ENCODE measurements at regions not wholly inside any gene's neighbourhood (a gene's known extent, or its start where the extent isn't known, plus 50 kb on each side); places are given as distances from the start of the nearest gene placed in this dataset.

DNA sequence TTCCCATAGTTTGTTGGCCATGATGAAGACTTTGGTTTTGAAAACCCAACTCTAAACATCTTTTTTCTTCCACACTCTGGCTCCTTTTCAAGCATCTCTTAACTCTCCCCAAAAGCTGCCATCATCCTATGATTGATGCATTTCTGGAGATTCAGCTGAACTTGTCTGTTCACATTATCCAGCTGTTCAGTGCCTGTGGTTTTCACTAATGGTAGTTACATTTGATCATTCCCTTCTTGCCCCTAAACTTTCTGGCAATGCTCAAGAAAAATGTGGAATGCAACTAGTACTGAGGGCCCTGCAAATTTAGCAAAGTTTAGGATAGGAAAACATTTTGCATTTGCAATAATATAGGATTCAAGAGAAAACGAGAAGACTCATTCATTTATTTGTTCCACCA, 267.5 kb downstream of the ENC1 start:
- ChIA-PET CTCF (no interaction called here), POLR2A (ENCODE audit: low non-redundant PET) (no interaction called here)
- intact Hi-C loops (cut with micrococcal nuclease; ENCODE audit: unreplicated experiment): no loop called here

DNA sequence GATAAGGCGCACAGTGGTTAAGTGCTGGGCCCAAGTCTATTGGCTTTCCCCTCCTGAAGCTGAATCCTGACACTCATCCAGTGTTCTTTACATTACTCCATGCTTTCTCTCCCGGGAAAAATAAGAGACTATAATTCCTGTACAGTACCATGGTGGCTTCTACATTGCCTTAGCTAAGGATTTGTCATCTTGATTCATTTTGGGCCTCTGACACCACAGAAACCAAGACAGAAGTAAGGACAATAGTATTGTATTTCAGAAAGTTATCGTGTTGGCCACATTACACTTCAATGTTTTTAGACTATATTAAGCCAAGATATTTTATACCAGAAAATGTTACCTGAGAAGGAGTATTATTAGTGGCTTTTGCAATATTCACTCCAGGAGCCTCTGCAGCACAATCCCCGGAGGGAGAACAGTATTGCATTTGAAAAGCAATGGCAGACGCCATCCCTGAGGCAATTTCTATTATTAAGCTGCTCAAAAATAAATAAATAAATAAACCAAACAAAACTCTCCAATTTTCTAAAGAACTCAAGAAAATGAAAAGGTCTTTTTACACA, 267.9 kb downstream of the ENC1 start:
- no peaks in the 10 kb centered on the region for H3K36me3 ChIP-seq (ENCODE audit: insufficient read depth, low read length, poor library complexity, severe bottlenecking)
- no peaks in the 10 kb centered on the region for H3K9me3 ChIP-seq (ENCODE audit: low read depth, low read length, poor library complexity, severe bottlenecking)
- no TSS peak for BruUV-seq (replicated peaks)
- CTCF ChIA-PET: no interaction called here
- H3K4me1 ChIP-seq (ENCODE audit: insufficient read depth, low read length, poor library complexity, severe bottlenecking): peaks cover 3% of the 10 kb centered on the region
- no peak for TF ChIP-seq EZH2 (IDR thresholded peaks at IDR 0.05; ENCODE audit: borderline replicate concordance, low read depth, low read length, poor library complexity, severe bottlenecking)
- TF ChIP-seq, protein P1, sequence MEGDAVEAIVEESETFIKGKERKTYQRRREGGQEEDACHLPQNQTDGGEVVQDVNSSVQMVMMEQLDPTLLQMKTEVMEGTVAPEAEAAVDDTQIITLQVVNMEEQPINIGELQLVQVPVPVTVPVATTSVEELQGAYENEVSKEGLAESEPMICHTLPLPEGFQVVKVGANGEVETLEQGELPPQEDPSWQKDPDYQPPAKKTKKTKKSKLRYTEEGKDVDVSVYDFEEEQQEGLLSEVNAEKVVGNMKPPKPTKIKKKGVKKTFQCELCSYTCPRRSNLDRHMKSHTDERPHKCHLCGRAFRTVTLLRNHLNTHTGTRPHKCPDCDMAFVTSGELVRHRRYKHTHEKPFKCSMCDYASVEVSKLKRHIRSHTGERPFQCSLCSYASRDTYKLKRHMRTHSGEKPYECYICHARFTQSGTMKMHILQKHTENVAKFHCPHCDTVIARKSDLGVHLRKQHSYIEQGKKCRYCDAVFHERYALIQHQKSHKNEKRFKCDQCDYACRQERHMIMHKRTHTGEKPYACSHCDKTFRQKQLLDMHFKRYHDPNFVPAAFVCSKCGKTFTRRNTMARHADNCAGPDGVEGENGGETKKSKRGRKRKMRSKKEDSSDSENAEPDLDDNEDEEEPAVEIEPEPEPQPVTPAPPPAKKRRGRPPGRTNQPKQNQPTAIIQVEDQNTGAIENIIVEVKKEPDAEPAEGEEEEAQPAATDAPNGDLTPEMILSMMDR (conservative IDR thresholded peaks at IDR 0.05; ENCODE audit: low read depth, low read length): no peak
- intact Hi-C loops (cut with micrococcal nuclease; ENCODE audit: unreplicated experiment): no loop called here
- H3K27ac ChIP-seq (ENCODE audit: low read depth, low read length, poor library complexity, severe bottlenecking): no peak overlapping the region
- no peak for DNase-seq (ENCODE audit: low spot score)
- H3K4me3 ChIP-seq (ENCODE audit: low read depth, low read length, poor library complexity, severe bottlenecking): no peak overlapping the region
- POLR2A ChIA-PET (ENCODE audit: low non-redundant PET): no interaction called here
- H3K27me3 ChIP-seq (replicated peaks; ENCODE audit: insufficient read depth, low read depth, low read length, poor library complexity): peaks cover 7% of the 10 kb centered on the region

More for the DNA sequence above, 267.5 kb downstream of the ENC1 start:
- H3K4me1 ChIP-seq (ENCODE audit: insufficient read depth, low read length, poor library complexity, severe bottlenecking): peaks cover 3% of the 10 kb centered on the region
- H3K36me3 ChIP-seq (ENCODE audit: insufficient read depth, low read length, poor library complexity, severe bottlenecking): no peaks in the 10 kb centered on the region
- no peak overlapping the region for H3K4me3 ChIP-seq (ENCODE audit: low read depth, low read length, poor library complexity, severe bottlenecking)
- no TSS peak for BruUV-seq (replicated peaks)
- DNase-seq (ENCODE audit: low spot score): no peak
- TF ChIP-seq, protein P1 (conservative IDR thresholded peaks at IDR 0.05; ENCODE audit: low read depth, low read length): no peak
- no peak for TF ChIP-seq EZH2 (IDR thresholded peaks at IDR 0.05; ENCODE audit: borderline replicate concordance, low read depth, low read length, poor library complexity, severe bottlenecking)
- H3K27ac ChIP-seq (ENCODE audit: low read depth, low read length, poor library complexity, severe bottlenecking): no peak overlapping the region
- peaks cover 8% of the 10 kb centered on the region for H3K27me3 ChIP-seq (replicated peaks; ENCODE audit: insufficient read depth, low read depth, low read length, poor library complexity)
- H3K9me3 ChIP-seq (ENCODE audit: low read depth, low read length, poor library complexity, severe bottlenecking): no peaks in the 10 kb centered on the region

DNA sequence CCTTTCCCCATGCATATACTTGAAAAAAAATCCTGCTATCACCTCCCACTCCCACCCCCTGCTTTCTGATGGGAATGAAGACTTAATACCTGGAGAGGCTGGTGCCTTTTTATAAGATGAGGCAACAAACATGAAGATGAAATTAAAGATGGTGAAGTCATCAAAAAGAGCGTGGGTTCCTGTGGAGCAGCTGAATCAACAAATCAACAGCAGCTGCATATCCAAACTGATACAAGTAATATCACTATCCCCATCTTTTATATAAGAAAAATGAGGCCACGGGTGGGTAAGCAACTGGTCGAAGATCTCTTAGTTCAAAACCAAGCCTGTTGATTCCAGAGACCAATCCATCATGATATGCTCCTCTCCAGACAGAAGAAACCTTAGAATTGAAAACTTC, 268.5 kb downstream of the ENC1 start:
- no peak for DNase-seq (ENCODE audit: low spot score)
- intact Hi-C loops (cut with micrococcal nuclease; ENCODE audit: unreplicated experiment): no loop called here
- Histone ChIP-seq H3K4me1 (ENCODE audit: insufficient read depth, low read length, poor library complexity, severe bottlenecking) (peaks cover 3% of the 10 kb centered on the region), H3K4me3 (ENCODE audit: low read depth, low read length, poor library complexity, severe bottlenecking) (no peak overlapping the region), H3K27ac (ENCODE audit: low read depth, low read length, poor library complexity, severe bottlenecking) (no peak overlapping the region), H3K36me3 (ENCODE audit: insufficient read depth, low read length, poor library complexity, severe bottlenecking) (no peaks in the 10 kb centered on the region), H3K27me3 (replicated peaks; ENCODE audit: insufficient read depth, low read depth, low read length, poor library complexity) (peaks cover 2% of the 10 kb centered on the region), H3K9me3 (ENCODE audit: low read depth, low read length, poor library complexity, severe bottlenecking) (no peaks in the 10 kb centered on the region)
- TF ChIP-seq, protein P1 (conservative IDR thresholded peaks at IDR 0.05; ENCODE audit: low read depth, low read length): no peak
- no peak for TF ChIP-seq EZH2 (IDR thresholded peaks at IDR 0.05; ENCODE audit: borderline replicate concordance, low read depth, low read length, poor library complexity, severe bottlenecking)
- POLR2A ChIA-PET (ENCODE audit: low non-redundant PET): no interaction called here
- no TSS peak for BruUV-seq (replicated peaks)
- CTCF ChIA-PET: no interaction called here
